ENCODE measurements at regions not wholly inside any gene's neighbourhood (a gene's known extent, or its start where the extent isn't known, plus 50 kb on each side); places are given as distances from the start of the nearest gene placed in this dataset.

GRCh38 chr2:146080925-146081324, 1561.0 kb upstream of the ZEB2 start:
- H3K79me2 ChIP-seq, result no peaks in the 10 kb centered on the region
- TF ChIP-seq, protein P1, sequence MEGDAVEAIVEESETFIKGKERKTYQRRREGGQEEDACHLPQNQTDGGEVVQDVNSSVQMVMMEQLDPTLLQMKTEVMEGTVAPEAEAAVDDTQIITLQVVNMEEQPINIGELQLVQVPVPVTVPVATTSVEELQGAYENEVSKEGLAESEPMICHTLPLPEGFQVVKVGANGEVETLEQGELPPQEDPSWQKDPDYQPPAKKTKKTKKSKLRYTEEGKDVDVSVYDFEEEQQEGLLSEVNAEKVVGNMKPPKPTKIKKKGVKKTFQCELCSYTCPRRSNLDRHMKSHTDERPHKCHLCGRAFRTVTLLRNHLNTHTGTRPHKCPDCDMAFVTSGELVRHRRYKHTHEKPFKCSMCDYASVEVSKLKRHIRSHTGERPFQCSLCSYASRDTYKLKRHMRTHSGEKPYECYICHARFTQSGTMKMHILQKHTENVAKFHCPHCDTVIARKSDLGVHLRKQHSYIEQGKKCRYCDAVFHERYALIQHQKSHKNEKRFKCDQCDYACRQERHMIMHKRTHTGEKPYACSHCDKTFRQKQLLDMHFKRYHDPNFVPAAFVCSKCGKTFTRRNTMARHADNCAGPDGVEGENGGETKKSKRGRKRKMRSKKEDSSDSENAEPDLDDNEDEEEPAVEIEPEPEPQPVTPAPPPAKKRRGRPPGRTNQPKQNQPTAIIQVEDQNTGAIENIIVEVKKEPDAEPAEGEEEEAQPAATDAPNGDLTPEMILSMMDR (IDR thresholded peaks at IDR 0.05), result no peak
- no peaks in the 10 kb centered on the region for H3K27me3 ChIP-seq (ENCODE audit: control insufficient read depth, insufficient read depth, low read length)
- no peaks in the 10 kb centered on the region for H3K9me3 ChIP-seq (ENCODE audit: control insufficient read depth, low read length)
- no peak overlapping the region for H3K27ac ChIP-seq
- no peak overlapping the region for H3K4me2 ChIP-seq (ENCODE audit: low read length)
- H3K9ac ChIP-seq, result no peak overlapping the region
- no peak overlapping the region for H3K4me3 ChIP-seq (ENCODE audit: low read depth, low read length)
- no peaks in the 10 kb centered on the region for H3K36me3 ChIP-seq (ENCODE audit: control insufficient read depth, insufficient read depth, low read length)
- H3K4me1 ChIP-seq, result no peaks in the 10 kb centered on the region
- H2AFZ ChIP-seq, result no peak overlapping the region

DNA sequence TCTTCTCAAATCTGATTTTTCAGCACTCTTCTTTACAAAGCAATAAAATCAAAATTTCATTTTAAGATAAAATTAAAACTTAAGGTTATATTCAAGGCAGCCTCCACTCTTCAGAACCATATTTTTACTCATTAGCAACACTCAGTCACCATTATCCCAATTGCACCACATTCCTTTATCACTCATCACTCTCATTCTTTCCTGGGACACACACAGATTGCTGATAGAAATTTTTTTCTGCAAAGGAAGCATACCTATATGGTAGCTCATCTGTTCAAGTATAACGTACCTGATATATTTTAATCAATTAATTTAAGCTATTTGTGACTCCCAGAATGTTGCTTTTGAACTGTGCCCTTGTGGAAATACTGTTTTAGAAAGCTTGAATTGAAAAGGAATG, 1559.3 kb upstream of the ZEB2 start:
- Histone ChIP-seq H3K79me2 (no peaks in the 10 kb centered on the region), H3K36me3 (ENCODE audit: control insufficient read depth, insufficient read depth, low read length) (no peaks in the 10 kb centered on the region), H3K27me3 (ENCODE audit: control insufficient read depth, insufficient read depth, low read length) (no peaks in the 10 kb centered on the region), H3K4me1 (no peaks in the 10 kb centered on the region), H3K4me3 (ENCODE audit: low read depth, low read length) (no peak overlapping the region), H2AFZ (no peak overlapping the region), H3K9me3 (ENCODE audit: control insufficient read depth, low read length) (no peaks in the 10 kb centered on the region), H3K9ac (no peak overlapping the region), H3K27ac (no peak overlapping the region), H3K4me2 (ENCODE audit: low read length) (no peak overlapping the region)
- TF ChIP-seq, protein P1 (IDR thresholded peaks at IDR 0.05), result no peak

GRCh38 chr2:146077156-146077555, 1557.2 kb upstream of the ZEB2 start:
- TF ChIP-seq, protein P1 (IDR thresholded peaks at IDR 0.05), result no peak
- Histone ChIP-seq H3K36me3 (ENCODE audit: control insufficient read depth, insufficient read depth, low read length) (no peaks in the 10 kb centered on the region), H3K9ac (no peak overlapping the region), H3K4me2 (ENCODE audit: low read length) (no peak overlapping the region), H2AFZ (no peak overlapping the region), H3K4me1 (no peaks in the 10 kb centered on the region), H3K27ac (no peak overlapping the region), H3K9me3 (ENCODE audit: control insufficient read depth, low read length) (peaks cover 3% of the 10 kb centered on the region), H3K79me2 (no peaks in the 10 kb centered on the region), H3K27me3 (ENCODE audit: control insufficient read depth, insufficient read depth, low read length) (no peaks in the 10 kb centered on the region), H3K4me3 (ENCODE audit: low read depth, low read length) (no peak overlapping the region)

GRCh38 chr2:146068051-146068450, 1548.1 kb upstream of the ZEB2 start:
- H3K9me3 ChIP-seq (ENCODE audit: control insufficient read depth, low read length), result peaks cover 3% of the 10 kb centered on the region
- no peaks in the 10 kb centered on the region for H3K27me3 ChIP-seq (ENCODE audit: control insufficient read depth, insufficient read depth, low read length)
- H3K36me3 ChIP-seq (ENCODE audit: control insufficient read depth, insufficient read depth, low read length), result no peaks in the 10 kb centered on the region
- H3K4me2 ChIP-seq (ENCODE audit: low read length), result no peak overlapping the region
- no peak overlapping the region for H3K27ac ChIP-seq
- no peak overlapping the region for H3K4me3 ChIP-seq (ENCODE audit: low read depth, low read length)
- H3K4me1 ChIP-seq, result no peaks in the 10 kb centered on the region
- H2AFZ ChIP-seq, result no peak overlapping the region
- H3K79me2 ChIP-seq, result no peaks in the 10 kb centered on the region
- H3K9ac ChIP-seq, result no peak overlapping the region
- TF ChIP-seq, protein P1 (IDR thresholded peaks at IDR 0.05), result no peak

GRCh38 chr2:146048141-146048540, 1528.2 kb upstream of the ZEB2 start:
- no peaks in the 10 kb centered on the region for H3K4me1 ChIP-seq

More at GRCh38 chr2:146048141-146048540, 1528.2 kb upstream of the ZEB2 start:
- Histone ChIP-seq H3K4me2 (ENCODE audit: low read length) (no peak overlapping the region), H3K79me2 (no peaks in the 10 kb centered on the region), H3K9ac (no peak overlapping the region), H3K27ac (no peak overlapping the region), H3K27me3 (ENCODE audit: control insufficient read depth, insufficient read depth, low read length) (no peaks in the 10 kb centered on the region), H3K36me3 (ENCODE audit: control insufficient read depth, insufficient read depth, low read length) (no peaks in the 10 kb centered on the region), H3K4me3 (ENCODE audit: low read depth, low read length) (no peak overlapping the region), H3K9me3 (ENCODE audit: control insufficient read depth, low read length) (no peaks in the 10 kb centered on the region), H2AFZ (no peak overlapping the region)
- TF ChIP-seq, protein P1 (IDR thresholded peaks at IDR 0.05), result no peak

Data from parathyroid adenoma (tissue), 2 donors.